Urinary bladder (tissue), 3 donors: ENCODE measurements at regions not wholly inside any gene's neighbourhood (a gene's known extent, or its start where the extent isn't known, plus 50 kb on each side); places are given as distances from the start of the nearest gene placed in this dataset.
"Not testable (repeated sequence)": the region's sequence is repeated elsewhere in the genome, so short reads cannot be mapped to it uniquely, and the experiment has no call there.

Experiments used
- DNase-seq: peaks from one replicate; pipeline ENCODE4 v3.0.0-alpha.2; 2015; ENCODE audit errors: extremely low spot score
- H3K27ac ChIP-seq: one replicate; pipeline ENCODE4 v1.5.1; 2013; ENCODE audit warnings: low read depth, mild to moderate bottlenecking, moderate library complexity
- H3K36me3 ChIP-seq: one replicate; pipeline ENCODE4 v1.6.1; 2013; ENCODE audit warnings: mild to moderate bottlenecking, moderate library complexity; ENCODE audit not compliant: insufficient read depth
- H3K4me1 ChIP-seq: one replicate; pipeline ENCODE4 v1.6.1; 2013; ENCODE audit warnings: mild to moderate bottlenecking, moderate library complexity; ENCODE audit not compliant: insufficient read depth
- H3K4me3 ChIP-seq: one replicate; pipeline ENCODE4 v1.5.1; 2013; ENCODE audit warnings: low read depth, low read length
- WGBS: extraction: QIAGEN DNeasy Blood & Tissue Kit; methylation state at CpG from one replicate; pipeline ENCODE4 v1.1.7; 2013; 5-methylcytosine and 5-hydroxymethylcytosine counted together
- donor health status: healthy with polysubstance abuse.
- donor health status: healthy.

GRCh38 chr3:106942051-106942450, 435.2 kb upstream of the CCDC54 start:
- no peaks in the 10 kb centered on the region for H3K36me3 ChIP-seq
- WGBS = 24% methylated on average over 3 of the region's 3 CpGs
- no peak for DNase-seq
- H3K4me3 ChIP-seq = no peak overlapping the region
- H3K4me1 ChIP-seq = no peaks in the 10 kb centered on the region
- H3K27ac ChIP-seq = no peak overlapping the region

GRCh38 chr3:106943071-106943470, 434.2 kb upstream of the CCDC54 start:
- no peak overlapping the region for H3K4me3 ChIP-seq
- H3K4me1 ChIP-seq = no peaks in the 10 kb centered on the region
- H3K36me3 ChIP-seq = no peaks in the 10 kb centered on the region
- no peak for DNase-seq
- H3K27ac ChIP-seq = no peak overlapping the region

GRCh38 chr3:106945435-106945834, 431.8 kb upstream of the CCDC54 start:
- no peaks in the 10 kb centered on the region for H3K4me1 ChIP-seq
- no peaks in the 10 kb centered on the region for H3K36me3 ChIP-seq
- 75% methylated on average over 6 of the region's 6 CpGs for WGBS

GRCh38 chr3:106946866-106947265, 430.4 kb upstream of the CCDC54 start:
- Histone ChIP-seq H3K27ac (no peak overlapping the region), H3K4me1 (no peaks in the 10 kb centered on the region), H3K4me3 (no peak overlapping the region), H3K36me3 (no peaks in the 10 kb centered on the region)
- DNase-seq = no peak
- WGBS = 43% methylated on average over 3 of the region's 3 CpGs

More at GRCh38 chr3:106945435-106945834, 431.8 kb upstream of the CCDC54 start:
- H3K27ac ChIP-seq = no peak overlapping the region
- DNase-seq = no peak
- H3K4me3 ChIP-seq = no peak overlapping the region

- no peak for DNase-seq
- H3K4me1 ChIP-seq = no peaks in the 10 kb centered on the region
- WGBS = 61% methylated on average over 3 of the region's 3 CpGs
- no peak overlapping the region for H3K4me3 ChIP-seq
- no peaks in the 10 kb centered on the region for H3K36me3 ChIP-seq
- H3K27ac ChIP-seq = no peak overlapping the region
Measured at GRCh38 chr3:106957029-106957428, 420.2 kb upstream of the CCDC54 start.

GRCh38 chr3:106962993-106963392, 414.2 kb upstream of the CCDC54 start:
- H3K4me3 ChIP-seq = no peak overlapping the region
- H3K27ac ChIP-seq = no peak overlapping the region
- peaks cover 3% of the 10 kb centered on the region for H3K4me1 ChIP-seq
- no peaks in the 10 kb centered on the region for H3K36me3 ChIP-seq
- no peak for DNase-seq
- 31% methylated on average over 1 of the region's 1 CpG for WGBS

- H3K27ac ChIP-seq = no peak overlapping the region
Measured at GRCh38 chr3:106963442-106963841, 413.8 kb upstream of the CCDC54 start.

GRCh38 chr3:106965307-106965706, 411.9 kb upstream of the CCDC54 start:
- no peaks in the 10 kb centered on the region for H3K36me3 ChIP-seq
- 79% methylated on average over 3 of the region's 3 CpGs for WGBS
- no peak overlapping the region for H3K4me3 ChIP-seq
- DNase-seq = no peak
- H3K27ac ChIP-seq = no peak overlapping the region
- peaks cover 3% of the 10 kb centered on the region for H3K4me1 ChIP-seq

More at GRCh38 chr3:106963442-106963841, 413.8 kb upstream of the CCDC54 start:
- DNase-seq = peak; percentile 36
- WGBS = 4% methylated on average over 1 of the region's 1 CpG
- H3K4me1 ChIP-seq = peaks cover 3% of the 10 kb centered on the region
- H3K4me3 ChIP-seq = no peak overlapping the region
- H3K36me3 ChIP-seq = no peaks in the 10 kb centered on the region

GRCh38 chr3:106969596-106969995, 407.6 kb upstream of the CCDC54 start:
- Histone ChIP-seq H3K4me1 (no peaks in the 10 kb centered on the region), H3K4me3 (no peak overlapping the region), H3K36me3 (no peaks in the 10 kb centered on the region), H3K27ac (no peak overlapping the region)
- WGBS = 79% methylated on average over 4 of the region's 4 CpGs
- no peak for DNase-seq

GRCh38 chr3:106981392-106981791, 395.8 kb upstream of the CCDC54 start:
- Histone ChIP-seq H3K27ac (no peak overlapping the region), H3K4me3 (no peak overlapping the region), H3K36me3 (no peaks in the 10 kb centered on the region), H3K4me1 (no peaks in the 10 kb centered on the region)
- DNase-seq = no peak
- WGBS = 93% methylated on average over 1 of the region's 1 CpG

- WGBS = 96% methylated on average over 2 of the region's 2 CpGs
- Histone ChIP-seq H3K4me1 (no peaks in the 10 kb centered on the region), H3K4me3 (no peak overlapping the region), H3K36me3 (no peaks in the 10 kb centered on the region), H3K27ac (no peak overlapping the region)
- no peak for DNase-seq
Measured at GRCh38 chr3:106985721-106986120, 391.5 kb upstream of the CCDC54 start.

- not testable (repeated sequence) for H3K27ac ChIP-seq, DNase-seq, H3K36me3 ChIP-seq, H3K4me3 ChIP-seq, H3K4me1 ChIP-seq
- WGBS = 86% methylated on average over 21 of the region's 21 CpGs
Measured at GRCh38 chr3:106998841-106999682, 378.2 kb upstream of the CCDC54 start.

GRCh38 chr3:107001635-107002034, 375.6 kb upstream of the CCDC54 start:
- Histone ChIP-seq H3K27ac (no peak overlapping the region), H3K4me1 (no peaks in the 10 kb centered on the region), H3K4me3 (no peak overlapping the region), H3K36me3 (no peaks in the 10 kb centered on the region)
- no peak for DNase-seq
- WGBS = 27% methylated on average over 2 of the region's 2 CpGs

- H3K4me3 ChIP-seq, H3K36me3 ChIP-seq, DNase-seq, H3K27ac ChIP-seq, H3K4me1 ChIP-seq: not testable (repeated sequence)
- WGBS = 62% methylated on average over 4 of the region's 4 CpGs
Measured at GRCh38 chr3:107005352-107005751, 371.9 kb upstream of the CCDC54 start.
